ENCODE measurements at regions not wholly inside any gene's neighbourhood (a gene's known extent, or its start where the extent isn't known, plus 50 kb on each side); places are given as distances from the start of the nearest gene placed in this dataset.
A peak's percentile ranks its signal among the peaks of the same experiment; 100 is the strongest.
"Not testable (repeated sequence)": the region's sequence is repeated elsewhere in the genome, so short reads cannot be mapped to it uniquely, and the experiment has no call there.

DNA sequence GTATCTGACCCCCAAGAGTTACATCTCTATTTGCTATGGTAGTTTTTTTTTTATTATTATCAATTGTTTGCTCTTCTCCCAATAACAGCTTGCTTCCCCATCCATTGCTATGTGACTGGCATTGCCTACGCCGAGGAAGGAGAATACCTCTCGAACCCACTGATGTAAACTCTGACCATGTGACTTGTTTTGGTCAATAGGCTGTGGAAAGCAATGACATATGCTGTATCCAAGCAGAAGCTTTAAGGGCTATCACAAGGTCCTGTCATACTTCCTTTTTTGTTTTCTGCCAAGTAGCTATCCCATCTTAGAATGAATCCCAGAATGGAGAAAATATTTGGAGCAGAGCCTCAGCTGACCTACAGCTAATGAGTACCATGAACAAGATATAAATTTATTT lies 111.0 kb upstream of the FRMD4B start:
- DNase-seq (ENCODE audit: low read depth, low spot score), result no peak
- no peak overlapping the region for H3K27ac ChIP-seq

DNA sequence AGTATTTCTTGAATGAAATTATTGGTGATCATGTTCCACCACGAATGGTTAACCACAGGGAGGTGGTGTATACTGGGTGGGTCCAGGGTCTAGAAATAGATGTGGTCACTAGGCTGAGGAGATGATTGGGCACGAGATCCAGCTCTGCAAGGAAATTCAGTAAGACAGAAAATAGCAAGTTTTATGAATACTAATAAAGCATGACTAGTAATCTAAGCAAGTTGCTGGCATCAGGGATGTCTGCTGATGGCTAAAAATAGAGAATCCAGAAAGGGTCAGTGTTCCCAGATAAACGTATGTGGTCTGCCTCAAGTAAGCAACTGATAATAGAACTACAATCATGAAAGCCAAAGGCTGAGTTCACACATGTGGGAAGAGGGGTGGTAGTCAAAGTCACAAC lies 108.3 kb upstream of the FRMD4B start:
- no peak overlapping the region for H3K27ac ChIP-seq
- no peak for DNase-seq (ENCODE audit: low read depth, low spot score)

DNA sequence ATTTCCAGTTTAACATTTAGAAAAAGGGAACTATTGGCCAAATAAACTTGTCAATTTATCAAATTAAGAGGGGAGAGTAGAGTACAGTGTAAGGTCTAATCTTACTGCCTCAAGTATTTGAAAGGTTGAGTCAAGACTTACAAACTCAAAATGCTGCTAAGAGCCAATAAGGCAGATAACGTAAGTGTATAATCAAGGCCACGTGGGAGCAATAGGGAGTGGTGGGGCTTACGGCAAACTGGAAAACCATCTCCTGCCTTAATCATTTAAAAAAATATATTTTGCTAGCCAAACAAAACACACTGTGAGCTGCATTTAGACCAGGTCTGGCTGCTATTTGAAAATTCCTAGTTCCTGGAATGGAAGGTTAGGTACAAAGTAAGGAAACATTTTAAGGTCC lies 107.3 kb upstream of the FRMD4B start:
- no peak for DNase-seq (ENCODE audit: low read depth, low spot score)
- H3K27ac ChIP-seq, result no peak overlapping the region

DNA sequence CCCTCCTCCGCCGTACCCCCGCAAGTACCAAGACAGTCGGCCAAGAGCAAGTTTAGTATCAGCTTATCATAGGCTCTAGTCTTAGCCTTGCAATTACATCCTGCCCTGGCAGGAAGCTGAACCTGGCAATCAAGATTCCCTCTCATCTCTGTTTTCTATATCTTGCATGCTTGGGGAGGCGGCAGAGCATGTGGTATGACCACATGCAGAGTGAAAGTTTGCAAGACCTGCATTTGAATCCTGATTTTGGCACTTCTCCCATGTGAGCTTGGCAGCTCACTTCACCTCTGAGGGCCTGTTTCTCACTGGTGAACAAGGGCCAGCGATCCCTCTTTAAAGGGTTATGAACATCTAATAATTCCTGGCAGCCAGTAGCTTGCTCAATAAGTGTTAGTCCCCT lies 106.1 kb upstream of the FRMD4B start:
- DNase-seq (ENCODE audit: low read depth, low spot score), result no peak
- H3K27ac ChIP-seq, result no peak overlapping the region

DNA sequence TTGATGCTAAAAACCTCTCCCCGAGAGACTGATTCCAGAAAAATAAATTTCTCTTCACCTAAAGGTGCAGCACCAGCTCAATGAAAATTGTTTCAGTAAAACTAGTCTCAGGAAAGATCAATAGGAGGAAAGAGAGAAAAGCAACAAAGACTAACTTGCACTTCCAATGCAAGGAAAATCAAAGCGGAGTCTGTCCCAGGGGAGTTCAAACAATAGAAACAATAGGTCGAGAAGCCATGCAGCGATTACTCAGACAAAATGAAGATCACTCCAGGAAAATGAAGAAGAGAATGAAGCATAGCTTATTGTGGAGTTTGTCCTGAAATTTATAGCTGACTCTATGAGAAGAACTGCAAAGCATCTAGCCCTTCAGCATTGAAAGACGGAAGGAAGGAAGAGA lies 105.1 kb upstream of the FRMD4B start:
- no peak overlapping the region for H3K27ac ChIP-seq
- no peak for DNase-seq (ENCODE audit: low read depth, low spot score)

DNA sequence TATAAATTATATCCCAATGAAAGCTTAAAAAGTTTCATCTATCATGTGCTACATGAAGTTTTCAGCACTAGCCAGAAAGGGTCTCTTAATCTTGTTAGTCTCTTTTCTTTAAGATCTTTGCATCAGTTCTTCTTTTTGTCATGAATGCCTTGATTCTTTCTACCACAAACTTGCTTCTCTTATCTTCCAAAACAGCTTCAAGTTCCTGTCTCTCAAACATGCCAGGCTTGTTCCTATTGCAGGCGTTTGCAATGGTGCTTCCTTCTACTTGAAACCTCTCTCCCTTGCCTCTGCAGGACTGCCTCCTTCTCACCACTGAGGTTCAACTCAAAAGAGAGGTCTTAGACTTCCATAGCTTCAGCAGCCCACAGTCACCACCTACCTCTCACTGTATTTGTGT lies 104.3 kb upstream of the FRMD4B start:
- no peak overlapping the region for H3K27ac ChIP-seq
- no peak for DNase-seq (ENCODE audit: low read depth, low spot score)

DNA sequence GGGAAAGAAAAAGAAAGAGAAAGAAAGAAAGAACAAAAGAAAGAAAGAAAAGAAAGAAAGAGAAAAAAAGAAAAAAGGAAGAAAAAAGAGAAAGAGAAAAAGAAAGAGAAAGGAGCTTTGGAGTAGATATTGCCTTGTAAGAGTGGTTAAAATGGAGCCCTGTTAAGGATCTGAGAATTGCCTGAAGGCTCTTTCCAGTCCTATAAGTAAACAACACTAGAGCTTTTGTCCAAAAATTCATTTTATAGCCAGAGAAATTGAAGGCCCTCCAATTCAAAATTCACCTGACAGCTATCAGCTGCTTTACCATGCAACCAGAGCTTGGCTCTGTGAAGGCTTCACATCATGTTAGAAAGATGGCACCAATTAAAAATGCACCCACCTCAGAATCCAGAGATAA lies 102.1 kb upstream of the FRMD4B start:
- DNase-seq (ENCODE audit: low read depth, low spot score), result no peak

DNA sequence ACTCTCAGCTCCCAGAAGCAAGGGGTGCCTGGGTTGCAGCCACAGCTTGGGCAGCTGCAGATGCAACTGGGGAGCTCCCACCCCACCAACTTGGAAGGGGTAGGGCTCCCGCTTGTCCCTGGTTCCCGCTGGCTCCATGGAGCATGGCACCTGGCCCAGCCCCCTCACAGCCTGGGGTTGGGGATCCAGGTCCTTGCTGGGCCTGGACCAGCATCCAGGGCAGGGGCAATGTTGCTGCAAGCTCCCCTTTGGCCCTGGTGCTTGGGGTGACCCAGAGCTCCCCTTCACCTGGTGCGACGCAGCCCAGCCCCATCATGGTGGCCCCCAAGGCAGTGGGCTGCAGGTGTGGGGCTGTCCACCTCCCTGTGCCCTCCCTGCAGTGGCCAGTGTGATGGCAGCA lies 99.6 kb upstream of the FRMD4B start:
- no peak for DNase-seq (ENCODE audit: low read depth, low spot score)
- H3K27ac ChIP-seq, result no peak overlapping the region

More for the DNA sequence above, 102.1 kb upstream of the FRMD4B start:
- H3K27ac ChIP-seq, result no peak overlapping the region

DNA sequence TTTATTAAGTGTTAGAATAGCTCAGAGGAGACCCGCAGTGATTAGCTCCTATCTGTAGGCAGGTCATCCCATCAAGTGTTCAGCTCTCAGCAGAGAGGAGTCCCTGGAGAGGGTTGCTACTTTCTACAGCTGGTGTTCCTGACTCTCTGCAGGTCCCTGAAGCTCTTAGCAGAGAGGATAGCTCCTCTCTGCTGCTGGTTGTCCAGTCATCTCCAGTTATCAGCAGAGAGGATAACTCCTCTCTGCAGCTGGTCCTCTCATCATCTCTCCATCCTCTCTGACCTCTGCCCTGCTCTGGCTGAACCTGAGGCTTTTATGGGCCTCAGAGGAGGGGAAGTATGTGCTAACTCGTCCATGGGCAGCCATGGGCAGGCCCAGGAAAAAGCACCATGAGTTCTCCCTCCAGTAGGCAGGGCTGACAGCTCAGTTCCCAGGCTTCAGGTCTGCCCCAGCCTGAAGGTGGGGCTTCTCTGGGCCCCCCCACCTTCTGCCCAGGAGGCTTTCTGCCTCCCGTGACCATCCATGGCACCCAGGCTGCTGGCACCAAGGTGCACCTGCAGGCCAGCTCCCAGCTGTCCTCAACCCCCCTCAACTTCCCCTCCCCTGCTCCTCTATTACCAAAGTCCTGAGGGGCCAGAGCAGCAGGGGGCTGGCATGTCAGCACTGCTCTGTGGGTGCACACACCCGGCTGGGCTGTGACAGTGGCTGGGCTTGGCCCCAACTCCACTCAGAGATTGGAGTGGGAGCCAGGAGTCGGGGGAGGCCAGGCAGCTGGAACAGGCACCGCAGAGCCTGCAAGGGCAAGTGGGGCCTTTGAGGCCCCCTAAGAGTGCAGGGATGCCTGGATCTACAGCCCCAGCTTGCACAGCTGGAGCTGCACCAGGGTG lies 98.9 kb upstream of the FRMD4B start:
- no peak overlapping the region for H3K27ac ChIP-seq
- no peak for DNase-seq (ENCODE audit: low read depth, low spot score)

DNA sequence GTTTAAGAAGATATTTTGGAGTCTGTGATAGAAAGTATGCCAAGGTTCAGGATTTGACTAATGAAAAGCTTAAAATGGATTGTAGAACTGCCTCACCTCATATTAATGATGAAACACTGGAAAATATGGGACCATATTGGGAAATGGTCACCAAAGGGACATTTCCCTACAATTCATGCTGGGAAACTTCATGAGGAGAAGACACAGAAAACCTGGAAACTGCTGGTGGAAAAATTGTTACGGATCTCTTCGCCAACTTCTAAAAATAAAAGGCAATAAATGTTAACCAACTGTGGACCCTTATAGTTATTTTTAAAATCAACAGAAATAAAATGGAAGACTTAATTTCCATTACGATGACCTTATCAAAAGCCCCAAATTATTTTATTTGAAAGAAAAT lies 97.6 kb upstream of the FRMD4B start:
- no peak overlapping the region for H3K27ac ChIP-seq
- DNase-seq (ENCODE audit: low read depth, low spot score), result no peak

DNA sequence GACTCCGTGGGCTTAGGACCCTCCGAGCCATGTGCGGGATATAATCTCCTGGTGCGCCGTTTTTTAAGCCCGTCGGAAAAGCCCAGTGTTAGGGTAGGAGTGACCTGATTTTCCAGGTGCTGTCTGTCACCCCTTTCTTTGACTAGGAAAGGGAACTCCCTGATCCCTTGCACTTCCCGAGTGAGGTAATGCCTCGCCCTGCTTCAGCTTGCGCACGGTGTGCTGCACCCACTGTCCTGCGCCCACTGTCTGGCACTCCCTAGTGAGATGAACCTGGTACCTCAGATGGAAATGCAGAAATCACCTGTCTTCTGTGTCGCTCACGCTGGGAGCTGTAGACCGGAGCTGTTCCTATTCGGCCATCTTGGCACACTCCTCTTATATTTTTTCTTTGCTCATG lies 95.1 kb upstream of the FRMD4B start:
- H3K27ac ChIP-seq; DNase-seq (ENCODE audit: low read depth, low spot score): not testable (repeated sequence)

DNA sequence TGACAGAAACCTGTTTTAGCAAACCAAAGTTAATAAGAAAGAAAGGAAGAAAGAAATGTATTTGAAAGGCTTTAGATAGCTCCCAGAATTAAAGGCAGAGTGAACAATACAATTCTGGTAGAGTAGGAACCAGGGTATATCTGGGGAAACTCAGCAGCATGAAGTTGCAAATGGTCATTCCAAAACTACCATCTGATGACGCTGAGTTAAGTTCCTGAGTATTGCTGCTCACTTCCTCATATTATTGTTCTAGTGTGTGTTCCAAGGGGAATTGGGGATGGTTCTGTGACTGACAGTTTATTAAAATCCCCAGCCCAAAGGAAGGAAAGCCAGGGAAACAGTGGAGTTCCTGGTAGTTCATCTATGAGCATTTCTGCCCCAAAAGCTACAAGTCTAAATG lies 88.3 kb upstream of the FRMD4B start:
- DNase-seq (ENCODE audit: low read depth, low spot score), result no peak
- H3K27ac ChIP-seq, result peak overlapping the region; percentile 99

DNA sequence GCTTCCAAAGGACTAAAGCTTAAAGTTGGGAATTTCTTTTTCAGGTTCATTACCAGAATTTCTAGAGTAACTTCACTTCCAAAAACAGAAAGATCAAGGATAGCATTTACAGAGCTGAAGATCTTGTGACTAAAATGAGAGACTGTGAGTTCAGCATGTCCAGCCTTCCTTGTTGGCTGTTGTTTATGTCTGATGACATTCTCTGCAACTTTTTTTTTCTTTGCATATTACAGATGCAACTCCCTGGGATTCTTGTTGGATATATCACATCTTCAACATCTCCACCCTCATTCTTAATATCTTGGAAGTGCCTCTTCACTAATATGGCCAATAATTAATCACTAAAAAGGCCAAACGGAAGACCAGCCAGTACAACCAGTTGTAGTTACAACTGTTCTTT lies 86.2 kb upstream of the FRMD4B start:
- peak overlapping the region; percentile 99 for H3K27ac ChIP-seq
- no peak for DNase-seq (ENCODE audit: low read depth, low spot score)

DNA sequence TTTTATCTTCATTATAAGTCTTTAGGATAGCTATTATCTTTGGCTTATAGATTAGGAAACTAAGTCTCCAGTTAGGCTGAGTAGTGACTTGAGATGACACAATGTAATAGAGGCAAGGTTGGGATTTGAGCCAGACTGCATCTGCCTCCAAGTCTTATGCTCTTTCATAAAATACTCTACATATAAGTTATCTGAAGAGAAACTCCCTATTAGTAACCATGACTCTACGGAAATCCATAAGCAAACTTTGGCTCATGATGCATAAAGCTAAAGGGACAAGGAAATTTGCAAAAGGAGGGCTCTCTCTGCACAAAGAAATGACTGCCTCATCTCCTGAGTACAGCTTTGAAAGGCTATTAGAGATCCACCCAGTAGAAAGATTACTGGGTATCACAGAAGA lies 77.6 kb upstream of the FRMD4B start:
- DNase-seq (ENCODE audit: low read depth, low spot score), result no peak
- peak overlapping the region; percentile 99 for H3K27ac ChIP-seq

DNA sequence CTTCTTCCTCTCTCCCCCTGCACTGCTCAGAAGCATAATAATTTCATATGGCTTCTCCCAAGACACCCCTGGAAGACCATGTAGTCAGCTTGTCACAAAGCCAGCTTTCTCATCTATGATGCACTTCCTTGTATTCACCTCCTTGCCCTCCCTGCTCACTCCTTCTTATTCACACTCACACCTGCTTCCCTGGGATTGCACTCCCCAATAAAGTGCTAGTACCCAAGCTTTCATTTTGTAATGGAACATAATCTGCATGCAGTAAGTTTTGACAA lies 76.9 kb upstream of the FRMD4B start:
- DNase-seq (ENCODE audit: low read depth, low spot score), result no peak
- peak overlapping the region; percentile 99 for H3K27ac ChIP-seq

DNA sequence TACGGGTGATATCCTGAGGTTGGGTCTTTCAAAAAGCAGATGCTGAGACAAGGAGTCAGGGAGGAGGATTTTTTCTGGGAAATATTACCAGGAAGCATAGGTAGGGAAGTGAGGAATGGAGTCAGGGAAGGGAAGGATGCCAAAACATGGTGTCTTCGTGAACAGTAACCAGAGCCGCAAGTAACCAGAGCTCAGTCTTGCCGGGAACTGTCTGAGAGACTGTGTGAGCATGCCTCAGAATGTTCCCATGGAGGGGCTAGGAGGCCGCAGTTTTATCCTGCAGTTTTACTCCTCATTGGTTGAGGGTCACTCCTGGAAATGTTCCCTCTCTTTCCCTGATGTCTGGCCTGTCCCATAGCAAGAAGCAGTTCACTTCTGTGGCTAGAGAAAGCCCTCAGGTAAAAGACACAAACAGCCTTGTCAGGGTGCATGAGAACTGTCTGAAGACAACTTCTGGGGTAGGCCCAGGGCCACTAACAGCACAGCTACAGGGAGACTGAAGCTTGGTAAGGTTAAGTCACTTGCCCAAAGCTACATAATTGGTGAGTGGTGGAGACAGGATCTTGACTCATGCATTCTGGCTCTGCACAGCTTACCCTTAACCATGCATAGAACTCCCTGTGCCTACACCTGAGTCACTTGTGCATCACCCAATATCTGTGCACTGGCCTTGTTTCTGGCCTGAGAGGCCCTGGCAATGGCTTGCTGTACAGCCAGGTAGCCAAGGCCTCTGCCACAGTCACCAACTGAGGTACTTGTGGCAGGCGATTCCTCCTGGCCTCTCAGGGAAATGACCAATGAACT lies 76.3 kb upstream of the FRMD4B start:
- peak overlapping the region; percentile 99 for H3K27ac ChIP-seq
- peak; percentile 55 for DNase-seq (ENCODE audit: low read depth, low spot score)

DNA sequence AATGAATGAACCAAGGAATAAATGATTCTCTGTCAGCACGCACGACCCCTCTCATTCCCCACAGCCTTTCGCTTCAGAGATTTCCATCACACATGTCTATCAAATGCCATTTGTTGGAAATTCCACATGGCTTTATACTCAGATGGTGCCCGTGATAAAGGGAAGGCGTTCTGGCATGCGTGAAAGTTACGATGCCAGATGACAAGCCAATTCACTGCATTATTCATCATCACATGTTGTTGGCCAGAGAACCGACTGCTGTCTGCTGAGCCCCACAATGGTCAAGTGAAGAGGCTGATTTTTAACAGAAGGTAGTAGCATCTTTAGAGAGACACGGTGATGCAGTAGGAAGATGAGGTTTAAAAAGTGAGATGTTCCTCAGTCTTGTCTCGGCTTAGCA lies 74.1 kb upstream of the FRMD4B start:
- H3K27ac ChIP-seq, result peak overlapping the region; percentile 99
- no peak for DNase-seq (ENCODE audit: low read depth, low spot score)

DNA sequence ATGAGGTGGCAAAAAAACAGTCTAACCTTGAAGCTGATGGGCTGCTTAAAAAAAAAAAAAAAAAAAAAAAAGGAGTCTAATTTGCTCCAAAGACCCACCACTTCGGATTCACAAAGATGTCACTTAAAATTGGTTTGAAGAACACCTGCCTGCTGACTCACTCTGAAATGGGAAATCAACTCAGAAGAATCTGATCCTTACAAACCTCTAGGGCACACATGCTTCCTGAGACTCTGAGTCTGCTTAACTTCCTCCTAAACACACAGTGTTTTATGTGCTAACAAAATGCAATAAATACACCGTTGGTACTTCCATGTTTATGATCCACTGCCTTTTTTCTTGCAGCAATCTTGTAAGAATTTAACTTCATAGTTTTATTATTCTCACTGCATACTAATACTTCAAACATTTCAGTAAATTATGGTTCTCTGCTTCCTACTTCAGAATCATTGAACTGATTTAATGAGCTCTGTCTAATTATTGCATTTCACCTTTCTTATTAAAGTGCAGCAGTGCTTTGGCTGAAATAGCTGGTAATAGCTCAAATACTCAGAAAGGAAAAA lies 73.0 kb upstream of the FRMD4B start:
- peak overlapping the region; percentile 99 for H3K27ac ChIP-seq
- DNase-seq (ENCODE audit: low read depth, low spot score), result no peak

DNA sequence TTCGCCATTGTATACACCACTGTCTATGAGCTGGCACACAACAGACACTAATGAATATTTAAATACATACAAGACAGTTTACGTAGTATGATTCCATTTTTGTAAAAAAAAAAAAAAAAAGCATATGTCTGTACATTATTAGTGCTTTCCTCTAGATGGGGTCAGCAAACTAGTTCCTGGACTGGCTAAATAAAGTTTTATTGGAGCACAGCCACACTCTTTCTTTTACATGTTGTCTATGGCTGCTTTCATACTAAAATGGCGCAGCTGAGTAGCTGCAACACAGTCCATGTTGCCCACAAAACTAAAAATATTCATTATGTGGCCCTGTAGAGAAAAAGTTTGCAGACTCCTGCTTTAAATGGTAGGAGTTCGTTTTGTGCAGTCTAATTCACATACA lies 70.7 kb upstream of the FRMD4B start:
- DNase-seq (ENCODE audit: low read depth, low spot score), result no peak

DNA sequence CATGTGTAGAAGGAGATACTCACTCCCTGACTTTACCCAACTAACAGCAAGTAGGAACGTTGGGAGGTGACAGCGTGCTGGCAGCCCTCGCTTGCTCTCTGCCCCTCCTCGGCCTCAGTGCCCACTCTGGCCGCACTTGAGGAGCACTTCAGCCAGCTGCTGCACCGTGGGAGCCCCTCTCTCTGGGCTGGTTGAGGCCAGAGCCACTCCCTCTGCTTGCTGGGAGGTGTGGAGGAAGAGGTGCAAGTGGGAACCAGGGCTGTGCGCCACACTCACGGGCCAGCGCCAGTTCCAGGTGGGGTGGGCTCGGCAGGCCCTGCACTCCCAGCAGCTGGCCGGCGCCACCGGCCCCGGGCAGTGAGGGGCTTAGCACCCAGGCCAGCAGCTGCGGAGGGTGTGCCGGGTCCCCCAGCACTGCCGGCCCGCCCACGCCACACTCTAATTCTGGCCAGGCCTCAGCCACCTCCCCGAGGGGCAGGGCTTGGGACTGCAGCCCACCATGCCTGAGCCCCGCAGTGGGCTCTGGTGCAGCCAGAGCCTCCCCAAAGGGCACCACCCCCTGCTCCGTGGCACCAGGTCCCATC lies 68.4 kb upstream of the FRMD4B start:
- no peak for DNase-seq (ENCODE audit: low read depth, low spot score)
- H3K27ac ChIP-seq, result no peak overlapping the region

More for the DNA sequence above, 70.7 kb upstream of the FRMD4B start:
- H3K27ac ChIP-seq, result no peak overlapping the region

DNA sequence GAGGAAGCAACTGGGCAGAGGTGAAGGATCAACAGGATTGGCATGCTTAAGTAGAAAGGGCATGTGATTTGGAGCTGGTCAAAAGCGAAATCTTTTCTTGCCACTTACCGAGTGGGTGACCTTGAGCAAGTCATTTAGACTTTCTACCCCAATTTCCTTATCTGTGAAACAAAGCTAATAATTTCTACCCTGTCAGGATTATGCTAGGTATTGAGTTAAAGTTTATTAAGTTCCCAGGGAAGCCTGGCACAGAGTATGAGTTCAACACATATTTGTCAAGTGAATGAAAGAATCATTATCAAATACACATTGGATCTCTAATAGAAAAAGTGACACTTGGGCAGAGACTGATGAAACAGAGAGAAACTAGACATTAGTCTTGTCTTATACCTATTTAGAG lies 66.4 kb upstream of the FRMD4B start:
- DNase-seq (ENCODE audit: low read depth, low spot score), result no peak
- H3K27ac ChIP-seq, result peak overlapping the region; percentile 16

All from epithelial cell of prostate (primary cell).